HEK293 (cell line): ENCODE measurements at regions not wholly inside any gene's neighbourhood (a gene's known extent, or its start where the extent isn't known, plus 50 kb on each side); places are given as distances from the start of the nearest gene placed in this dataset.

ENCODE experiments used
- ZNF248 ChIP-seq: fragments of 450-650 bp; formaldehyde crosslinking; IDR thresholded peaks from 2 replicates; pipeline ENCODE4 v1.5.1; 2017; ENCODE audit warnings: missing biosample characterization, missing genetic modification characterization
- ZNF324 ChIP-seq: fragments of 450-650 bp; formaldehyde crosslinking; IDR thresholded peaks from 2 replicates; pipeline ENCODE4 v1.5.1; 2016; ENCODE audit warnings: missing biosample characterization, missing genetic modification characterization
- TF ChIP-seq, protein P1 (sequence below): fragments of 450-650 bp; formaldehyde crosslinking; IDR thresholded peaks from 2 replicates; pipeline ENCODE4 v1.5.1; 2016; ENCODE audit warnings: missing biosample characterization, missing genetic modification characterization

DNA sequence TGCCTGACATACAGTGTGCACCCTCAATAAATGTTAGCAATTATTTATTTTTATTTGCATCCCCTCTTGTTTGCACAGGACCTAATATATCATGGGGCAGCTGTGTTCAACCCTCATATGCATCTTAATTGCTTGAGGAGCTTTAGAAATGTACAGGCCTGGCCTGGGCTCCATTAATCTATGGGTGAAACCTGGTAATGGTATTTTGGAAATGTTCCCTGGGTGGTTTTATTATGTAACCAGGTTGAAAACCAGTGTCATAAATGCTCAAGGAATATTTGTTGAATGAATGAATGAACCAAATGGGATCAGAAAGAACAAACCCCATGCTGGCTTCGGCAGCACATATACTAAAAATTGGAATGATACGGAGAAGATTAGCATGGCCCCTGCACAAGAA lies 84.0 kb upstream of the PICALM start:
- TF ChIP-seq ZNF324 (tag by site-specific recombination) (no peak), ZNF248 (tag by site-specific recombination) (no peak)
- TF ChIP-seq, protein P1, sequence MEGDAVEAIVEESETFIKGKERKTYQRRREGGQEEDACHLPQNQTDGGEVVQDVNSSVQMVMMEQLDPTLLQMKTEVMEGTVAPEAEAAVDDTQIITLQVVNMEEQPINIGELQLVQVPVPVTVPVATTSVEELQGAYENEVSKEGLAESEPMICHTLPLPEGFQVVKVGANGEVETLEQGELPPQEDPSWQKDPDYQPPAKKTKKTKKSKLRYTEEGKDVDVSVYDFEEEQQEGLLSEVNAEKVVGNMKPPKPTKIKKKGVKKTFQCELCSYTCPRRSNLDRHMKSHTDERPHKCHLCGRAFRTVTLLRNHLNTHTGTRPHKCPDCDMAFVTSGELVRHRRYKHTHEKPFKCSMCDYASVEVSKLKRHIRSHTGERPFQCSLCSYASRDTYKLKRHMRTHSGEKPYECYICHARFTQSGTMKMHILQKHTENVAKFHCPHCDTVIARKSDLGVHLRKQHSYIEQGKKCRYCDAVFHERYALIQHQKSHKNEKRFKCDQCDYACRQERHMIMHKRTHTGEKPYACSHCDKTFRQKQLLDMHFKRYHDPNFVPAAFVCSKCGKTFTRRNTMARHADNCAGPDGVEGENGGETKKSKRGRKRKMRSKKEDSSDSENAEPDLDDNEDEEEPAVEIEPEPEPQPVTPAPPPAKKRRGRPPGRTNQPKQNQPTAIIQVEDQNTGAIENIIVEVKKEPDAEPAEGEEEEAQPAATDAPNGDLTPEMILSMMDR (tag by site-specific recombination): no peak
